SU-DHL-6 (cell line): ENCODE measurements at regions not wholly inside any gene's neighbourhood (a gene's known extent, or its start where the extent isn't known, plus 50 kb on each side); places are given as distances from the start of the nearest gene placed in this dataset.
"Not testable (repeated sequence)": the region's sequence is repeated elsewhere in the genome, so short reads cannot be mapped to it uniquely, and the experiment has no call there.

ENCODE experiments used
- H2AFZ ChIP-seq: fragments of 200-600 bp; sonication (generic); 2 replicates; pipeline ENCODE4 v1.6.1; 2014; ENCODE audit warnings: low read depth, mild to moderate bottlenecking, moderate library complexity, mixed read lengths, antibody characterized with exemption, low read length; ENCODE audit not compliant: severe bottlenecking
- H3F3A ChIP-seq: fragments of 200-600 bp; shearing (Covaris generic); 2 replicates; pipeline ENCODE4 v1.6.0; 2016; ENCODE audit warnings: antibody characterized with exemption, mild to moderate bottlenecking; ENCODE audit not compliant: insufficient read depth
- H3K27ac ChIP-seq: fragments of 200-600 bp; sonication (generic); 2 replicates; pipeline ENCODE4 v1.5.1; 2016; ENCODE audit warnings: low read depth, mild to moderate bottlenecking, low read length, moderate library complexity, mixed read lengths
- H3K27me3 ChIP-seq: fragments of 200-600 bp; sonication (generic), shearing (Covaris generic); 2 replicates; pipeline ENCODE4 v1.6.0; 2014; ENCODE audit warnings: mild to moderate bottlenecking, low read length
- H3K36me3 ChIP-seq: fragments of 200-600 bp; sonication (generic); 2 replicates; pipeline ENCODE4 v1.6.1; 2014; ENCODE audit warnings: mild to moderate bottlenecking, low read length, mixed read lengths
- H3K4me2 ChIP-seq: fragments of 300-600, 200-600 bp; shearing (Covaris generic), sonication (generic); 2 replicates; pipeline ENCODE4 v1.6.0; 2014; ENCODE audit warnings: low read length, low read depth, mild to moderate bottlenecking; ENCODE audit not compliant: poor library complexity, severe bottlenecking
- H3K4me3 ChIP-seq: fragments of 200-600 bp; sonication (generic); 2 replicates; pipeline ENCODE4 v1.5.1; 2014; ENCODE audit warnings: antibody characterized with exemption, low read length, mild to moderate bottlenecking, mixed read lengths; ENCODE audit not compliant: insufficient read depth, poor library complexity, severe bottlenecking
- H3K79me2 ChIP-seq: fragments of 200-600 bp; sonication (generic); 2 replicates; pipeline ENCODE4 v1.6.1; 2014; ENCODE audit warnings: mild to moderate bottlenecking, low read length, moderate library complexity; ENCODE audit not compliant: insufficient read depth
- H3K9ac ChIP-seq: fragments of 200-600 bp; sonication (generic); 2 replicates; pipeline ENCODE4 v1.7.0; 2014; ENCODE audit warnings: mild to moderate bottlenecking, low read length
- H3K9me2 ChIP-seq: fragments of 200-600 bp; sonication (generic); replicated peaks from 2 replicates; pipeline ENCODE4 v1.6.1; 2014; ENCODE audit warnings: low read length; ENCODE audit not compliant: insufficient read depth
- H3K9me3 ChIP-seq: fragments of 200-600 bp; sonication (generic); 2 replicates; pipeline ENCODE4 v1.6.1; 2014; ENCODE audit warnings: low read length, mixed read lengths; ENCODE audit not compliant: insufficient read depth
- H4K20me1 ChIP-seq: fragments of 200-600 bp; sonication (generic); 2 replicates; pipeline ENCODE4 v1.6.1; 2014; ENCODE audit warnings: low read depth, mild to moderate bottlenecking, antibody characterized with exemption, low read length, moderate library complexity, mixed read lengths
- EZH2phosphoT487 ChIP-seq: fragments of 200-600 bp; sonication (generic), shearing (Covaris generic); conservative IDR thresholded peaks from 2 replicates; pipeline ENCODE4 v1.6.1; 2018; ENCODE audit warnings: mild to moderate bottlenecking, antibody characterized with exemption, low read length, moderate library complexity, mixed read lengths
- TF ChIP-seq, protein P1 (sequence below): fragments of 200-600 bp; sonication (generic); IDR thresholded peaks from one replicate; pipeline ENCODE4 v1.5.1; 2017; ENCODE audit warnings: antibody characterized with exemption, mild to moderate bottlenecking, low read length, moderate library complexity; ENCODE audit not compliant: insufficient read depth, poor library complexity, severe bottlenecking

GRCh38 chr6:54559136-54559535, 250.9 kb downstream of the TINAG start:
- no peak overlapping the region for H3K4me3 ChIP-seq
- no peaks in the 10 kb centered on the region for H3K36me3 ChIP-seq
- H4K20me1 ChIP-seq = no peaks in the 10 kb centered on the region
- no peak overlapping the region for H3K4me2 ChIP-seq
- H3K9me2 ChIP-seq = 0 out of 2 replicates have a peak, but pooled peaks cover 2% of the 10 kb centered on the region
- H3K79me2 ChIP-seq = no peaks in the 10 kb centered on the region
- no peak overlapping the region for H2AFZ ChIP-seq
- H3K9me3 ChIP-seq = 0 out of 2 replicates have a peak, but pooled peaks cover 3% of the 10 kb centered on the region
- H3F3A ChIP-seq = no peaks in the 10 kb centered on the region
- no peaks in the 10 kb centered on the region for H3K27me3 ChIP-seq
- H3K27ac ChIP-seq = no peak overlapping the region
- H3K9ac ChIP-seq = no peak overlapping the region
- TF ChIP-seq EZH2phosphoT487 = no peak
- TF ChIP-seq, protein P1, sequence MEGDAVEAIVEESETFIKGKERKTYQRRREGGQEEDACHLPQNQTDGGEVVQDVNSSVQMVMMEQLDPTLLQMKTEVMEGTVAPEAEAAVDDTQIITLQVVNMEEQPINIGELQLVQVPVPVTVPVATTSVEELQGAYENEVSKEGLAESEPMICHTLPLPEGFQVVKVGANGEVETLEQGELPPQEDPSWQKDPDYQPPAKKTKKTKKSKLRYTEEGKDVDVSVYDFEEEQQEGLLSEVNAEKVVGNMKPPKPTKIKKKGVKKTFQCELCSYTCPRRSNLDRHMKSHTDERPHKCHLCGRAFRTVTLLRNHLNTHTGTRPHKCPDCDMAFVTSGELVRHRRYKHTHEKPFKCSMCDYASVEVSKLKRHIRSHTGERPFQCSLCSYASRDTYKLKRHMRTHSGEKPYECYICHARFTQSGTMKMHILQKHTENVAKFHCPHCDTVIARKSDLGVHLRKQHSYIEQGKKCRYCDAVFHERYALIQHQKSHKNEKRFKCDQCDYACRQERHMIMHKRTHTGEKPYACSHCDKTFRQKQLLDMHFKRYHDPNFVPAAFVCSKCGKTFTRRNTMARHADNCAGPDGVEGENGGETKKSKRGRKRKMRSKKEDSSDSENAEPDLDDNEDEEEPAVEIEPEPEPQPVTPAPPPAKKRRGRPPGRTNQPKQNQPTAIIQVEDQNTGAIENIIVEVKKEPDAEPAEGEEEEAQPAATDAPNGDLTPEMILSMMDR = no peak

DNA sequence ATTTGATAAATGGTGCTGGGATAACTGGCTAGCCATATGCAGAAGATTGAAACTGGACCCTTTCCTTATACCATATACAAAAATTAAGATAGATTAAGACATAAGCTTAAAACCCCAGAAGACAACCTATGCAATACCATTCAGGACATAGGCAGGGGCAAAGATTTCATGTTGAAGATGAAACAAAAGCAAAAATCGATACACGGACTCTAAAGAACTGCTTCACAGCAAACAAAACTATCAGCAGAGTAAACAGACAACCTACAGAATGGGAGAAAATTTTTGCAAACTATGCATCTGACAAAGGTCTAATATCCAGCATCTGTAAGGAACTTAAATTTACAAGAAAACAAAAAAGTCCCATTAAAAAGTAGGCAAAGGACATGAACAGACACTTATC, 255.9 kb downstream of the TINAG start:
- H3K9ac ChIP-seq, H3K36me3 ChIP-seq, H3K9me3 ChIP-seq, H3K4me2 ChIP-seq, H3K79me2 ChIP-seq, H3K4me3 ChIP-seq, H3K27me3 ChIP-seq, H4K20me1 ChIP-seq, H3K9me2 ChIP-seq, H3F3A ChIP-seq, H3K27ac ChIP-seq, H2AFZ ChIP-seq: not testable (repeated sequence)

DNA sequence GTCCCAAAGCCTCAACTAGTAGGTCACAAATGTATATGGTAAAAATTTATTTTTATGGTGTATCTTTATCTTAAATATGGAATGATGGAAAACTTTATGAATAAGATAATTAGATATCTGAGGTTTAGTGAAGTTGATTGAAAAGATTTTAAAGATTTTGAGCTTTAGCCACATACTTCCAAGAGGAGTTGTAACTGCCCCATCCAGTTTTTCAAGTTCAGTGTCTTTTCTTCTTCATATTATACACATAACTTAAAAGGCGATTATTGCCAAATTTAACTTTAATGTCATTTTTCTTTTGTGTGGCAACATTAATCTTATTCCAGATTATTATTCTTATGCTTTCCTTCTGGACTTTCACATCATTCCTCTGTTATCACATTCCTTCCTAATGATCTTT, 266.4 kb downstream of the TINAG start:
- Histone ChIP-seq H3K79me2 (no peaks in the 10 kb centered on the region), H3F3A (no peaks in the 10 kb centered on the region), H3K27me3 (no peaks in the 10 kb centered on the region; the same call in 1 of the 2 replicates), H3K36me3 (no peaks in the 10 kb centered on the region), H3K27ac (no peak overlapping the region), H3K9ac (no peak overlapping the region), H3K9me3 (no peaks in the 10 kb centered on the region), H3K9me2 (no peaks in the 10 kb centered on the region), H3K4me2 (no peak overlapping the region), H4K20me1 (no peaks in the 10 kb centered on the region), H3K4me3 (no peak overlapping the region), H2AFZ (no peak overlapping the region)
- no peak for TF ChIP-seq EZH2phosphoT487
- TF ChIP-seq, protein P1 = no peak

GRCh38 chr6:54578261-54578660, 268.3 kb upstream of the FAM83B start:
- H3K4me3 ChIP-seq = no peak overlapping the region

More at GRCh38 chr6:54578261-54578660, 268.3 kb upstream of the FAM83B start:
- TF ChIP-seq, protein P1 = no peak
- no peak overlapping the region for H3K4me2 ChIP-seq
- no peaks in the 10 kb centered on the region for H3K9me2 ChIP-seq
- H3K79me2 ChIP-seq = no peaks in the 10 kb centered on the region
- H4K20me1 ChIP-seq = no peaks in the 10 kb centered on the region
- H3K9me3 ChIP-seq = no peaks in the 10 kb centered on the region
- no peak overlapping the region for H3K9ac ChIP-seq
- no peaks in the 10 kb centered on the region for H3F3A ChIP-seq
- H3K36me3 ChIP-seq = no peaks in the 10 kb centered on the region
- H3K27ac ChIP-seq = no peak overlapping the region
- no peak overlapping the region for H2AFZ ChIP-seq
- H3K27me3 ChIP-seq = no peaks in the 10 kb centered on the region; the same call in 1 of the 2 replicates
